PFSK-1 (cell line): ENCODE measurements at regions not wholly inside any gene's neighbourhood (a gene's known extent, or its start where the extent isn't known, plus 50 kb on each side); places are given as distances from the start of the nearest gene placed in this dataset.

ENCODE experiments used
- FOXP2 ChIP-seq: optimal IDR thresholded peaks from 2 replicates; pipeline ENCODE3; 2011; ENCODE audit warnings: borderline replicate concordance, control low read depth, inconsistent platforms; ENCODE audit not compliant: insufficient read depth; ENCODE audit errors: extremely low read length, extremely low read depth
- POLR2AphosphoS5 ChIP-seq: IDR thresholded peaks from 2 replicates; pipeline ENCODE4 v1.6.1; 2012; ENCODE audit warnings: low read depth, mild to moderate bottlenecking, control low read depth, low read length, moderate library complexity
- SIN3A ChIP-seq: IDR thresholded peaks from 2 replicates; pipeline ENCODE4 v1.6.1; 2012; ENCODE audit warnings: mild to moderate bottlenecking, low read length, moderate library complexity, borderline replicate concordance; ENCODE audit not compliant: insufficient read depth
- TAF1 ChIP-seq: IDR thresholded peaks from 2 replicates; pipeline ENCODE4 v1.6.1; 2012; ENCODE audit warnings: low read length, control low read depth, borderline replicate concordance; ENCODE audit not compliant: insufficient read depth
- TF ChIP-seq, protein P1 (sequence below), 2 experiments: IDR thresholded peaks; 2 replicates each; pipeline versions ENCODE4 v1.6.1 to v1.8.0; 2011 to 2012; ENCODE audit warnings: low read depth in 2 of 2, low read length in 2 of 2, control low read depth in 1 of 2, inconsistent platforms in 1 of 2, mild to moderate bottlenecking in 1 of 2, moderate library complexity in 1 of 2; ENCODE audit not compliant: insufficient read depth in 1 of 2

DNA sequence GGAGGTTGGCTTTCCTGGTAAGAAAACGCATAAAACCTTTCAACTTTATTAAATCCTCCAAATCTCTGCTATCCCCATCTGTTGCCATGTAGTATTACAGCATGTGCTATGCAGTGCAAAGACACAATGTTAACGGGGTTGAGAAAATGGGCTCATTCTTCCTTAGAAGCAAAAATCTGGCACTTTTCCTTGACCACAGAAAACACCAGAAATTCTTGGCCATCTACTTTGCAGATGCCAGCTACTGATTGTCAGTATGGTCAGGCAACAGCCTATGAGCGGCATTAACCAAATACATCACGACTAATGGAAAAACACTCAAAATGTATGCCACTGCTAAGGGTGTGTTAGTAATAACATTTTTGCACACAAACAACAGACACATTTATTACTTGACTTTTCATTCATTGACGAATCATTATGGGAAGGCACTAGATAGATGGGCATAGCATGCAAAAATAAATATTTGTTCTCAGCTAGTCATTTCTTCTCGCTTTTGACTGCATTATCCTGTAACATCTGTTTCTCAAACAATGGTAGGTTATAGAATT, 65.2 kb upstream of the CRIM1 start:
- TF ChIP-seq FOXP2, result no peak
- TF ChIP-seq SIN3A, result no peak
- TF ChIP-seq POLR2AphosphoS5, result no peak
- TF ChIP-seq TAF1, result no peak
- TF ChIP-seq, protein P1, sequence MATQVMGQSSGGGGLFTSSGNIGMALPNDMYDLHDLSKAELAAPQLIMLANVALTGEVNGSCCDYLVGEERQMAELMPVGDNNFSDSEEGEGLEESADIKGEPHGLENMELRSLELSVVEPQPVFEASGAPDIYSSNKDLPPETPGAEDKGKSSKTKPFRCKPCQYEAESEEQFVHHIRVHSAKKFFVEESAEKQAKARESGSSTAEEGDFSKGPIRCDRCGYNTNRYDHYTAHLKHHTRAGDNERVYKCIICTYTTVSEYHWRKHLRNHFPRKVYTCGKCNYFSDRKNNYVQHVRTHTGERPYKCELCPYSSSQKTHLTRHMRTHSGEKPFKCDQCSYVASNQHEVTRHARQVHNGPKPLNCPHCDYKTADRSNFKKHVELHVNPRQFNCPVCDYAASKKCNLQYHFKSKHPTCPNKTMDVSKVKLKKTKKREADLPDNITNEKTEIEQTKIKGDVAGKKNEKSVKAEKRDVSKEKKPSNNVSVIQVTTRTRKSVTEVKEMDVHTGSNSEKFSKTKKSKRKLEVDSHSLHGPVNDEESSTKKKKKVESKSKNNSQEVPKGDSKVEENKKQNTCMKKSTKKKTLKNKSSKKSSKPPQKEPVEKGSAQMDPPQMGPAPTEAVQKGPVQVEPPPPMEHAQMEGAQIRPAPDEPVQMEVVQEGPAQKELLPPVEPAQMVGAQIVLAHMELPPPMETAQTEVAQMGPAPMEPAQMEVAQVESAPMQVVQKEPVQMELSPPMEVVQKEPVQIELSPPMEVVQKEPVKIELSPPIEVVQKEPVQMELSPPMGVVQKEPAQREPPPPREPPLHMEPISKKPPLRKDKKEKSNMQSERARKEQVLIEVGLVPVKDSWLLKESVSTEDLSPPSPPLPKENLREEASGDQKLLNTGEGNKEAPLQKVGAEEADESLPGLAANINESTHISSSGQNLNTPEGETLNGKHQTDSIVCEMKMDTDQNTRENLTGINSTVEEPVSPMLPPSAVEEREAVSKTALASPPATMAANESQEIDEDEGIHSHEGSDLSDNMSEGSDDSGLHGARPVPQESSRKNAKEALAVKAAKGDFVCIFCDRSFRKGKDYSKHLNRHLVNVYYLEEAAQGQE (IDR thresholded peaks at IDR 0.05; ENCODE audit: insufficient read depth in 1 of 2, low read depth in 2 of 2, low read length in 2 of 2), result no peak

DNA sequence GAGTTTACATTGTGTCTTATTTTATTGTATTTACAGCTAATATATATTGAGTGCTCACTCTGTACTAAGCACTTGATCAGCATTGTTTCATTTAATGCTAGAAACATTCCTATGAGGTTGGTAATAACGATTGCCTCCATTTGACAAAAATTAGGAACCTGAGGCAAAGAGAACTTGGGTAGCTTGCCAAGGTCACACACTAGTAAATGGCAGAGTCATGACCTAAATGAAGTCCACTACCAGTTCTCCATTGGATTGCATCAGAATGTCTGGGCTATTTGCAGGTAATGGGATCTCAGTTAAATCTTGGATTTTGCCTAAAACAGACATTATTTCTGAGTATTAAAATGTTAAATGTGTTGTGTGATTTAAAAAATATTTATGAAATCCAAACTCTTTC, 65.8 kb upstream of the CRIM1 start:
- TF ChIP-seq, protein P1 (IDR thresholded peaks at IDR 0.05; ENCODE audit: insufficient read depth in 1 of 2, low read depth in 2 of 2, low read length in 2 of 2), result no peak
- TF ChIP-seq POLR2AphosphoS5 (no peak), SIN3A (no peak), TAF1 (no peak), FOXP2 (no peak)

DNA sequence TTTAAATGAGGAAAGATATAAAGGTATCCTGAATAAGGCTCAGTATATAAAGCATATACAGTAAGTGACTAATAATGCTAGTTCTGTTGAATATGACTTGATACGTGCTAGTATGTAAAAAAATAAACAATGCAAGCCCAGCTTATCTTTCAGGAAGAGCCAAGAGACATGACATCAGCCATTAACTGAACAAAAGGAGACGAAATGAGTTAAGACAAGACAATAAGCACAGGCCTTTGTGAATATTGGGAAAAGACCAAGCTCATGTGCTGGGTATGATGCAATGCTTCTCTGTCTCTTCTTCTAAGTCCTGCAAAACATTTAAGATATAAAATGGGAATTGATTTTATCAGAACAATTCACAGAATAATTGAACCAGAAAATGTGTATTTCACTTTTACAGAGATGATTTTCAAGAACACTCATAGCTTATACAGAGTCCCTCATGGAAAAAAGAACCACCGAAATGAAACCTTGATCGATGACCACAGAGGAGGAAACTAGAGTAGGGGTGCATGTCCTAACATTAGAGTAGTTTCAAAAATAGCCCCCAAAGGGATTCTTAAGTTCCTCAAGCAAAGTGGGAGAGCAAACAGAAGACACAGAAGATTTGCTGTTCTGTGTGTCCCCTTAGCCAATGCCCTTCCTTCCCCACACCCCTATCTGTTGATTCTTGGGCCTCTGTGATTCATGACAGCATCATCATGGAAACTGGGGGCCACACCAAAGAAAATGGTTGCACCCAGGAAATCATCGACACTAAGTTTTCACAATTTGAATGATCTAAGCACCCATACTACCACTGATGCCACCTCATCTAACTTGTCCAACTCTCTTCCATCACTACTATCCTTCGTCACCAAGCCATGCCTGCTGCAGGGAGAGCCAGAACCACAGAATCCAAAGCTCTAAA, 68.0 kb upstream of the CRIM1 start:
- TF ChIP-seq FOXP2 (no peak), TAF1 (no peak), SIN3A (no peak)
- TF ChIP-seq, protein P1 (IDR thresholded peaks at IDR 0.05; ENCODE audit: insufficient read depth in 1 of 2, low read depth in 2 of 2, low read length in 2 of 2), result no peak

DNA sequence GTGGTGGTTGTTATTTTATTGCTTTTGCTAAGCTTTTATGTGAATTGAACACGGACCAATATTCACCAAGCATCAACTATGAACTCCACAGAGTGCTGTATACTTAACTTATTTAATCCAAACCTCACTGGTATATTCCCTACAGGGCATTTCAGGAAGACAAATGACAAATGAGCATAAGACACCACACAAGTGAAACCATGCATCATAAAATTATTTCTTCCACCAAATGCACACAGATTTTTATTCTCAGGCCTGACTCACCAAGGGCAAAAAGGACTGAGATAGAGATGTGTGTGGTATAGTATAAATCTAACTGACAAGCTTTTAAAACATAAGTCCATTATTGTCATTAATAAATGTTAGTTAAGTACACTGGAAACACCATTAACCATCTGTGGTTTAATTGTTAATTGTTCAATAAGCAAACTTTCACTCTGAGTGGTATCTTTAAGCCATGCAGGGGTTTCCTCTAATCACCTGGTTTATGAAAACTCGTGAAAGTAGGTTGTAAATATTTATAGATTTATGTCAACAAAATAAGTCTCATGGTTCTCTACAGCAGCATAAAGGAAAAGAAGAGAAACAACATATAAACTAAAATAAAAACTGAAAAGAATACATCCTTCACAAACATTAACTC, 77.6 kb upstream of the CRIM1 start:
- TF ChIP-seq, protein P1 (IDR thresholded peaks at IDR 0.05; ENCODE audit: insufficient read depth in 1 of 2, low read depth in 2 of 2, low read length in 2 of 2), result no peak
- TF ChIP-seq SIN3A (no peak), TAF1 (no peak)
